Activated CD4-positive, alpha-beta T cell treated with anti-CD3 and anti-CD28 coated beads, Interleukin-2, amount 50 U/mL, for 24 hours (primary cell): ENCODE measurements at regions not wholly inside any gene's neighbourhood (a gene's known extent, or its start where the extent isn't known, plus 50 kb on each side); places are given as distances from the start of the nearest gene placed in this dataset.
A peak's percentile ranks its signal among the peaks of the same experiment; 100 is the strongest.
"Not testable (repeated sequence)": the region's sequence is repeated elsewhere in the genome, so short reads cannot be mapped to it uniquely, and the experiment has no call there.

Source experiments
- DNase-seq, 2 donors: peaks; one replicate each; pipeline ENCODE4 v3.0.0-alpha.2; 2020; ENCODE audit warnings: low read depth in 1 of 2, low spot score in 1 of 2

- DNase-seq = not testable (repeated sequence)
These were observed 140.9 kb downstream of the FASLG start for GRCh38 chr1:172799804-172800203.

- no peak for DNase-seq
These were observed 142.9 kb downstream of the FASLG start for GRCh38 chr1:172801771-172802322.

GRCh38 chr1:172809750-172810149 lies 150.8 kb downstream of the FASLG start:
- DNase-seq = no peak

- DNase-seq = no peak
These were observed 151.7 kb downstream of the FASLG start for GRCh38 chr1:172810480-172811175.

- DNase-seq = no peak
These were observed 152.8 kb downstream of the FASLG start for GRCh38 chr1:172811694-172812093.

GRCh38 chr1:172812118-172812517 lies 153.2 kb downstream of the FASLG start:
- no peak for DNase-seq

GRCh38 chr1:172813330-172813729 lies 154.4 kb downstream of the FASLG start:
- no peak for DNase-seq

GRCh38 chr1:172814428-172814827 lies 155.5 kb downstream of the FASLG start:
- no peak for DNase-seq

GRCh38 chr1:172815740-172816139 lies 156.8 kb downstream of the FASLG start:
- no peak for DNase-seq

GRCh38 chr1:172818841-172819527 lies 160.1 kb downstream of the FASLG start:
- peak in 1 of 2 donors; percentile 55 for DNase-seq

- no peak for DNase-seq
These were observed 161.7 kb downstream of the FASLG start for GRCh38 chr1:172820475-172821158.

- DNase-seq = no peak
These were observed 162.8 kb downstream of the FASLG start for GRCh38 chr1:172821609-172822274.

GRCh38 chr1:172822886-172823285 lies 164.0 kb downstream of the FASLG start:
- DNase-seq = no peak

- DNase-seq = no peak
These were observed 164.6 kb downstream of the FASLG start for GRCh38 chr1:172823534-172823933.

- no peak for DNase-seq
These were observed 165.3 kb downstream of the FASLG start for GRCh38 chr1:172824209-172824608.

GRCh38 chr1:172826096-172826741 lies 167.3 kb downstream of the FASLG start:
- DNase-seq = no peak

GRCh38 chr1:172827301-172827700 lies 168.4 kb downstream of the FASLG start:
- no peak for DNase-seq

GRCh38 chr1:172827841-172828240 lies 168.9 kb downstream of the FASLG start:
- DNase-seq = no peak

GRCh38 chr1:172832006-172832725 lies 173.3 kb downstream of the FASLG start:
- DNase-seq = no peak

- DNase-seq = no peak
These were observed 175.1 kb downstream of the FASLG start for GRCh38 chr1:172833954-172834353.
